CD14-positive monocyte (primary cell): ENCODE measurements at regions not wholly inside any gene's neighbourhood (a gene's known extent, or its start where the extent isn't known, plus 50 kb on each side); places are given as distances from the start of the nearest gene placed in this dataset.

Experiments
- DNase-seq, 3 donors: peaks; one replicate each; pipeline ENCODE4 v3.0.0-alpha.2; 2011 to 2022
- H2AFZ ChIP-seq: 2 replicates; pipeline ENCODE4 v1.6.0; 2012; ENCODE audit warnings: mild to moderate bottlenecking, low read depth, low read length, inconsistent platforms; ENCODE audit not compliant: insufficient read depth, poor library complexity, severe bottlenecking
- H3K27ac ChIP-seq, 2 donors: 1 replicate in 1 of 2; 2 replicates in 1 of 2; pipeline ENCODE4 v1.5.1; 2012 to 2013; ENCODE audit warnings: low read length in 2 of 2, control low read depth in 1 of 2, inconsistent platforms in 1 of 2, low read depth in 1 of 2, mild to moderate bottlenecking in 1 of 2
- H3K27me3 ChIP-seq, 2 donors: one replicate each; pipeline versions ENCODE4 v1.6.0 to v1.6.1; 2011 to 2013; ENCODE audit warnings: low read length in 2 of 2; ENCODE audit not compliant: control insufficient read depth in 2 of 2, insufficient read depth in 2 of 2
- H3K36me3 ChIP-seq, 2 donors: replicated peaks in 1 of 2; 1 replicate in 1 of 2; 2 replicates in 1 of 2; pipeline versions ENCODE4 v1.5.1 to v1.6.1; 2012 to 2013; ENCODE audit warnings: low read length in 2 of 2, control low read depth in 1 of 2, inconsistent platforms in 1 of 2, mild to moderate bottlenecking in 1 of 2; ENCODE audit not compliant: insufficient read depth in 2 of 2, control insufficient read depth in 1 of 2
- H3K4me1 ChIP-seq, 2 donors: 1 replicate in 1 of 2; 2 replicates in 1 of 2; pipeline versions ENCODE4 v1.5.1 to v1.6.1; 2012 to 2013; ENCODE audit warnings: low read length in 2 of 2, control low read depth in 1 of 2, inconsistent platforms in 1 of 2, mild to moderate bottlenecking in 1 of 2, moderate library complexity in 1 of 2; ENCODE audit not compliant: insufficient read depth in 2 of 2, control insufficient read depth in 1 of 2
- H3K4me2 ChIP-seq: replicated peaks from 2 replicates; pipeline ENCODE3; 2012; ENCODE audit warnings: low read length, moderate library complexity, mild to moderate bottlenecking; ENCODE audit not compliant: poor library complexity, severe bottlenecking; ENCODE audit errors: extremely low read depth
- H3K4me3 ChIP-seq, 3 experiments: fragments of 200-600 bp in 1 of 3; sonication (generic) in 1 of 3; replicated peaks in 1 of 3; 1 replicate in 2 of 3; 2 replicates in 1 of 3; pipeline ENCODE4 v1.5.1; 2011 to 2013; ENCODE audit warnings: low read length in 3 of 3, mild to moderate bottlenecking in 3 of 3, control low read depth in 2 of 3, low read depth in 2 of 3, inconsistent platforms in 1 of 3, moderate library complexity in 1 of 3
- H3K79me2 ChIP-seq: 2 replicates; pipeline ENCODE4 v1.6.0; 2012; ENCODE audit warnings: mild to moderate bottlenecking, control low read depth, inconsistent platforms, low read length, moderate library complexity; ENCODE audit not compliant: insufficient read depth
- H3K9ac ChIP-seq: 2 replicates; pipeline ENCODE4 v1.6.0; 2017; ENCODE audit warnings: low read length, mild to moderate bottlenecking; ENCODE audit not compliant: insufficient read depth, poor library complexity, severe bottlenecking
- H3K9me3 ChIP-seq, 2 donors: replicated peaks in 1 of 2; 1 replicate in 1 of 2; 2 replicates in 1 of 2; pipeline versions ENCODE4 v1.5.1 to v1.6.1; 2012 to 2013; ENCODE audit warnings: low read length in 2 of 2, control low read depth in 1 of 2; ENCODE audit not compliant: control insufficient read depth in 1 of 2, insufficient read depth in 1 of 2
- H4K20me1 ChIP-seq: 2 replicates; pipeline ENCODE4 v1.6.0; 2012; ENCODE audit warnings: mild to moderate bottlenecking, low read length, control low read depth, moderate library complexity; ENCODE audit not compliant: insufficient read depth
- H3K27ac Mint-ChIP-seq, 7 donors: one replicate each; pipeline ENCODE4 v1.8.0; 2020; ENCODE audit warnings: mild to moderate bottlenecking in 7 of 7, mixed read lengths in 7 of 7, moderate library complexity in 6 of 7, inconsistent platforms in 2 of 7
- H3K27me3 Mint-ChIP-seq, 3 donors: one replicate each; pipeline ENCODE4 v1.8.0; 2021 to 2022; ENCODE audit warnings: low read depth in 3 of 3, mild to moderate bottlenecking in 3 of 3, mixed read lengths in 3 of 3, moderate library complexity in 3 of 3, inconsistent platforms in 1 of 3
- H3K36me3 Mint-ChIP-seq, 2 donors: one replicate each; pipeline ENCODE4 v1.8.0; 2020; ENCODE audit warnings: mixed read lengths in 2 of 2, inconsistent platforms in 1 of 2, mild to moderate bottlenecking in 1 of 2
- H3K4me1 Mint-ChIP-seq: one replicate; pipeline ENCODE4 v1.8.0; 2020; ENCODE audit warnings: mild to moderate bottlenecking, mixed read lengths
- H3K4me3 Mint-ChIP-seq, 2 donors: one replicate each; pipeline ENCODE4 v1.8.0; 2020; ENCODE audit warnings: mild to moderate bottlenecking in 2 of 2, mixed read lengths in 2 of 2, moderate library complexity in 1 of 2
- H3K9me3 Mint-ChIP-seq, 7 donors: one replicate each; pipeline ENCODE4 v1.8.0; 2020 to 2022; ENCODE audit warnings: mixed read lengths in 7 of 7, mild to moderate bottlenecking in 6 of 7, moderate library complexity in 6 of 7, inconsistent platforms in 2 of 7
- CTCF ChIP-seq: fragments of 200-600 bp; IDR thresholded peaks from one replicate; pipeline ENCODE4 v1.8.0; 2022; ENCODE audit warnings: antibody characterized with exemption, mild to moderate bottlenecking
- WGBS: methylation state at CpG from one replicate; pipeline ENCODE4 v1.1.5; 2013; ENCODE audit warnings: missing lambda C conversion rate; ENCODE audit not compliant: insufficient coverage; 5-methylcytosine and 5-hydroxymethylcytosine counted together
- intact Hi-C, 2 donors: fragments of 100-400 bp; cut with micrococcal nuclease; formaldehyde crosslinking; loops; one replicate each; pipeline versions ENCODE4 v1.15.0 to v1.15.1; 2023

- DNase-seq, result no peak
- Histone ChIP-seq H3K9ac (no peak overlapping the region), H3K4me1 (no peaks in the 10 kb centered on the region), H3K27ac (no peak overlapping the region), H3K36me3 (no peaks in the 10 kb centered on the region), H3K9me3 (no peaks in the 10 kb centered on the region), H4K20me1 (no peaks in the 10 kb centered on the region), H3K4me3 (no peak overlapping the region), H3K79me2 (no peaks in the 10 kb centered on the region), H2AFZ (no peak overlapping the region), H3K27me3 (no peaks in the 10 kb centered on the region), H3K4me2 (no peak overlapping the region)
- H3K4me1 Mint-ChIP-seq, result no peaks in the 10 kb centered on the region
- H3K4me3 Mint-ChIP-seq, result no peak overlapping the region
- no peak overlapping the region for H3K27ac Mint-ChIP-seq
- H3K36me3 Mint-ChIP-seq, result no peaks in the 10 kb centered on the region
- H3K27me3 Mint-ChIP-seq, result peaks cover 0 to under 1% (median 0%) of the 10 kb centered on the region in 3 donors
- WGBS, result 73% methylated on average over 3 of the region's 3 CpGs
- TF ChIP-seq CTCF, result no peak
- intact Hi-C loops, result no loop called here
- peaks cover 0 to 5% (median 0%) of the 10 kb centered on the region in 7 donors for H3K9me3 Mint-ChIP-seq
These were observed 471.5 kb upstream of the AGTR1 start for GRCh38 chr3:148226246-148226645.

GRCh38 chr3:148227534-148227933 lies 470.2 kb upstream of the AGTR1 start:
- 100% methylated on average over 1 of the region's 1 CpG for WGBS
- Histone ChIP-seq H3K9me3 (no peaks in the 10 kb centered on the region), H4K20me1 (no peaks in the 10 kb centered on the region), H3K79me2 (no peaks in the 10 kb centered on the region), H3K4me3 (no peak overlapping the region), H3K27ac (no peak overlapping the region), H3K9ac (no peak overlapping the region), H3K4me2 (no peak overlapping the region), H2AFZ (no peak overlapping the region), H3K36me3 (no peaks in the 10 kb centered on the region), H3K4me1 (no peaks in the 10 kb centered on the region), H3K27me3 (no peaks in the 10 kb centered on the region)
- peaks cover 0 to 4% (median 0%) of the 10 kb centered on the region in 3 donors for H3K27me3 Mint-ChIP-seq
- no peak for TF ChIP-seq CTCF
- no peak overlapping the region for H3K4me3 Mint-ChIP-seq
- H3K4me1 Mint-ChIP-seq, result no peaks in the 10 kb centered on the region
- intact Hi-C loops, result no loop called here
- peaks cover 0 to 6% (median 2%) of the 10 kb centered on the region in 7 donors for H3K9me3 Mint-ChIP-seq
- no peaks in the 10 kb centered on the region for H3K36me3 Mint-ChIP-seq
- no peak overlapping the region for H3K27ac Mint-ChIP-seq
- no peak for DNase-seq
